Brain microvascular endothelial cell (primary cell): ENCODE measurements at regions not wholly inside any gene's neighbourhood (a gene's known extent, or its start where the extent isn't known, plus 50 kb on each side); places are given as distances from the start of the nearest gene placed in this dataset.
"Not testable (repeated sequence)": the region's sequence is repeated elsewhere in the genome, so short reads cannot be mapped to it uniquely, and the experiment has no call there.

Source experiments
- DNase-seq: peaks from one replicate; pipeline ENCODE4 v3.0.0-alpha.2; 2020
- H3K27ac ChIP-seq: fragments of 250-450 bp; sonication (Bioruptor Pico); 2 replicates; pipeline ENCODE4 v1.5.1; 2020; ENCODE audit warnings: mild to moderate bottlenecking, moderate library complexity
- H3K27me3 ChIP-seq: fragments of 250-450 bp; sonication (Bioruptor Pico); replicated peaks from 2 replicates; pipeline ENCODE4 v1.5.1; 2020; ENCODE audit warnings: mild to moderate bottlenecking
- H3K36me3 ChIP-seq: fragments of 250-450 bp; sonication (Bioruptor Pico); replicated peaks from 2 replicates; pipeline ENCODE4 v1.5.1; 2020; ENCODE audit warnings: mild to moderate bottlenecking
- H3K4me3 ChIP-seq: 2 replicates; pipeline ENCODE4 v1.5.1; 2011; ENCODE audit warnings: low read depth, mild to moderate bottlenecking, control low read depth, low read length, moderate library complexity
- CTCF ChIP-seq: IDR thresholded peaks from 2 replicates; pipeline ENCODE4 v1.5.1; 2011; ENCODE audit warnings: low read depth, mild to moderate bottlenecking, moderate library complexity, low read length, control low read depth, inconsistent platforms; ENCODE audit errors: missing control alignments
- in situ Hi-C: cut with HindIII; loops from 2 replicates; pipeline ENCODE4 v1.10.0; 2017; ENCODE audit warnings: low sequenced_read_pairs, low pct_ligation_motif_present

GRCh38 chr10:109219935-109220605 is 703.2 kb downstream of the XPNPEP1 start:
- no peak overlapping the region for H3K4me3 ChIP-seq
- no peak for TF ChIP-seq CTCF
- H3K27me3 ChIP-seq, result no peaks in the 10 kb centered on the region

GRCh38 chr10:109218207-109218606 is 705.1 kb downstream of the XPNPEP1 start:
- in situ Hi-C loops, result no loop called here
- Histone ChIP-seq H3K27ac (no peak overlapping the region), H3K27me3 (no peaks in the 10 kb centered on the region), H3K4me3 (no peak overlapping the region), H3K36me3 (no peaks in the 10 kb centered on the region)
- no peak for DNase-seq
- TF ChIP-seq CTCF, result no peak

More at GRCh38 chr10:109219935-109220605, 703.2 kb downstream of the XPNPEP1 start:
- DNase-seq, result no peak
- H3K27ac ChIP-seq, result no peak overlapping the region
- in situ Hi-C loops, result no loop called here
- H3K36me3 ChIP-seq, result no peaks in the 10 kb centered on the region

GRCh38 chr10:109215291-109216075 is 707.8 kb downstream of the XPNPEP1 start:
- no peak for TF ChIP-seq CTCF
- Histone ChIP-seq H3K36me3 (no peaks in the 10 kb centered on the region), H3K4me3 (no peak overlapping the region), H3K27ac (no peak overlapping the region), H3K27me3 (no peaks in the 10 kb centered on the region)
- in situ Hi-C loops, result no loop called here
- DNase-seq, result no peak

- H3K36me3 ChIP-seq, H3K4me3 ChIP-seq, DNase-seq, H3K27ac ChIP-seq, H3K27me3 ChIP-seq, in situ Hi-C loops: not testable (repeated sequence)
Measured at GRCh38 chr10:109214891-109215290, 708.4 kb downstream of the XPNPEP1 start.

GRCh38 chr10:109207361-109207760 is 716.0 kb downstream of the XPNPEP1 start:
- H3K4me3 ChIP-seq, result no peak overlapping the region
- H3K36me3 ChIP-seq, result no peaks in the 10 kb centered on the region
- no peak for TF ChIP-seq CTCF
- H3K27ac ChIP-seq, result no peak overlapping the region
- H3K27me3 ChIP-seq, result no peaks in the 10 kb centered on the region
- in situ Hi-C loops, result no loop called here
- DNase-seq, result no peak

GRCh38 chr10:109205929-109206585 is 717.3 kb downstream of the XPNPEP1 start:
- in situ Hi-C loops, result no loop called here
- Histone ChIP-seq H3K27ac (peak overlapping the region; percentile 16), H3K36me3 (no peaks in the 10 kb centered on the region), H3K4me3 (no peak overlapping the region), H3K27me3 (no peaks in the 10 kb centered on the region)
- TF ChIP-seq CTCF, result no peak
- DNase-seq, result peak; percentile 58
